GM10266 (cell line): ENCODE measurements at regions not wholly inside any gene's neighbourhood (a gene's known extent, or its start where the extent isn't known, plus 50 kb on each side); places are given as distances from the start of the nearest gene placed in this dataset.

Experiments
- DNase-seq: peaks from one replicate; pipeline ENCODE4 v3.0.0; 2012; ENCODE audit errors: extremely low spot score
- CTCF ChIP-seq: IDR thresholded peaks from 2 replicates; pipeline ENCODE4 v1.5.1; 2012; ENCODE audit warnings: mild to moderate bottlenecking, low read depth; ENCODE audit not compliant: control insufficient read depth, insufficient read depth; ENCODE audit errors: missing control alignments

- no peak for DNase-seq
- no peak for TF ChIP-seq CTCF
Measured at GRCh38 chr15:77846986-77847385, 214.3 kb upstream of the LINGO1 start.

GRCh38 chr15:77846360-77846759, 213.6 kb upstream of the LINGO1 start:
- TF ChIP-seq CTCF = no peak
- no peak for DNase-seq

GRCh38 chr15:77844798-77845446, 212.2 kb upstream of the LINGO1 start:
- no peak for TF ChIP-seq CTCF
- no peak for DNase-seq

GRCh38 chr15:77843546-77843945, 210.8 kb upstream of the LINGO1 start:
- no peak for DNase-seq
- no peak for TF ChIP-seq CTCF

GRCh38 chr15:77840991-77841775, 208.5 kb upstream of the LINGO1 start:
- no peak for DNase-seq
- no peak for TF ChIP-seq CTCF

- no peak for TF ChIP-seq CTCF
- no peak for DNase-seq
Measured at GRCh38 chr15:77839970-77840905, 207.5 kb upstream of the LINGO1 start.

GRCh38 chr15:77839456-77839855, 206.7 kb upstream of the LINGO1 start:
- no peak for TF ChIP-seq CTCF
- DNase-seq = no peak
